Lower lobe of right lung (tissue), 2 donors: ENCODE measurements at regions not wholly inside any gene's neighbourhood (a gene's known extent, or its start where the extent isn't known, plus 50 kb on each side); places are given as distances from the start of the nearest gene placed in this dataset.

Experiments
- ATAC-seq, 2 donors: fragments of 200-7000 bp; cut with Tn5 transposase; one replicate each; pipeline ENCODE4 v1.9.1; 2020 to 2022; ENCODE audit warnings: mild to moderate bottlenecking in 2 of 2, moderate library complexity in 2 of 2
- DNase-seq: peaks from one replicate; pipeline ENCODE4 v3.0.0-alpha.2; 2020
- H3K27ac ChIP-seq: fragments of 200-600 bp; one replicate; pipeline ENCODE4 v1.8.0; 2022
- H3K27me3 ChIP-seq: fragments of 200-600 bp; one replicate; pipeline ENCODE4 v1.8.0; 2022; ENCODE audit warnings: low read depth
- H3K36me3 ChIP-seq: fragments of 200-600 bp; one replicate; pipeline ENCODE4 v1.8.0; 2022; ENCODE audit warnings: mild to moderate bottlenecking
- H3K4me1 ChIP-seq: fragments of 200-600 bp; one replicate; pipeline ENCODE4 v1.8.0; 2022
- H3K4me3 ChIP-seq: fragments of 200-600 bp; one replicate; pipeline ENCODE4 v1.8.0; 2022; ENCODE audit warnings: mild to moderate bottlenecking
- H3K9me3 ChIP-seq: fragments of 200-600 bp; one replicate; pipeline ENCODE4 v1.8.0; 2022
- CTCF ChIP-seq: fragments of 200-600 bp; IDR thresholded peaks from one replicate; pipeline ENCODE4 v1.8.0; 2022; ENCODE audit warnings: antibody characterized with exemption, mild to moderate bottlenecking
- intact Hi-C: fragments of 100-400 bp; cut with DNase I; formaldehyde crosslinking; loops from one replicate; pipeline ENCODE4 v1.11.0; 2022
- donor health status: DM: no; HTN: yes; CAD: no; lungs with severe emphysema.

- Histone ChIP-seq H3K4me3 (no peak overlapping the region), H3K9me3 (no peaks in the 10 kb centered on the region), H3K36me3 (no peaks in the 10 kb centered on the region), H3K4me1 (no peaks in the 10 kb centered on the region), H3K27me3 (no peaks in the 10 kb centered on the region), H3K27ac (no peak overlapping the region)
- intact Hi-C loops: no loop called here
- TF ChIP-seq CTCF: no peak
- DNase-seq: no peak
- no peak for ATAC-seq
Measured at GRCh38 chr10:60681103-60681502, 97.2 kb upstream of the CDK1 start.

GRCh38 chr10:60679388-60679990 is 98.8 kb upstream of the CDK1 start:
- Histone ChIP-seq H3K9me3 (no peaks in the 10 kb centered on the region), H3K27ac (no peak overlapping the region), H3K4me3 (no peak overlapping the region), H3K27me3 (no peaks in the 10 kb centered on the region), H3K36me3 (no peaks in the 10 kb centered on the region), H3K4me1 (no peaks in the 10 kb centered on the region)
- ATAC-seq (peak; percentile 84 to 87), DNase-seq (peak; percentile 72)
- intact Hi-C loops: no loop called here
- TF ChIP-seq CTCF: no peak

GRCh38 chr10:60678978-60679377 is 99.3 kb upstream of the CDK1 start:
- Histone ChIP-seq H3K27ac (no peak overlapping the region), H3K9me3 (no peaks in the 10 kb centered on the region), H3K27me3 (no peaks in the 10 kb centered on the region), H3K4me3 (no peak overlapping the region), H3K36me3 (no peaks in the 10 kb centered on the region), H3K4me1 (no peaks in the 10 kb centered on the region)
- ATAC-seq: peak; percentile 27 to 40
- no peak for TF ChIP-seq CTCF
- no peak for DNase-seq
- intact Hi-C loops: no loop called here

- Histone ChIP-seq H3K27ac (no peak overlapping the region), H3K4me3 (no peak overlapping the region), H3K9me3 (no peaks in the 10 kb centered on the region), H3K27me3 (no peaks in the 10 kb centered on the region), H3K4me1 (no peaks in the 10 kb centered on the region), H3K36me3 (no peaks in the 10 kb centered on the region)
- ATAC-seq (no peak), DNase-seq (no peak)
- no peak for TF ChIP-seq CTCF
- intact Hi-C loops: no loop called here
Measured at GRCh38 chr10:60677531-60678129, 100.6 kb upstream of the CDK1 start.

- no peaks in the 10 kb centered on the region for H3K27me3 ChIP-seq
- H3K4me1 ChIP-seq: no peaks in the 10 kb centered on the region
- peaks cover 6% of the 10 kb centered on the region for H3K9me3 ChIP-seq
- no peak for TF ChIP-seq CTCF
- H3K4me3 ChIP-seq: no peak overlapping the region
- intact Hi-C loops: no loop called here
- no peak overlapping the region for H3K27ac ChIP-seq
- no peak for ATAC-seq
- no peaks in the 10 kb centered on the region for H3K36me3 ChIP-seq
- no peak for DNase-seq
Measured at GRCh38 chr10:60675236-60675635, 103.0 kb upstream of the CDK1 start.
